HepG2 (cell line): ENCODE measurements at regions not wholly inside any gene's neighbourhood (a gene's known extent, or its start where the extent isn't known, plus 50 kb on each side); places are given as distances from the start of the nearest gene placed in this dataset.

Experiments
- ARNTL ChIP-seq: sonication (generic); formaldehyde crosslinking; IDR thresholded peaks from 2 replicates; pipeline ENCODE4 v1.4.0; 2020; ENCODE audit warnings: mild to moderate bottlenecking, missing genetic modification reagents
- RERE ChIP-seq: IDR thresholded peaks from 2 replicates; pipeline ENCODE4 v1.6.1; 2016; ENCODE audit warnings: low read depth, missing genetic modification reagents, missing compliant biosample characterization
- ZBED4 ChIP-seq: sonication (generic); formaldehyde crosslinking; IDR thresholded peaks from 2 replicates; pipeline ENCODE4 v1.4.0; 2020; ENCODE audit warnings: missing genetic modification reagents, borderline replicate concordance
- ZNF121 ChIP-seq: sonication (generic); formaldehyde crosslinking; IDR thresholded peaks from 2 replicates; pipeline ENCODE4 v1.5.0; 2020; ENCODE audit warnings: mild to moderate bottlenecking, missing genetic modification reagents
- TF ChIP-seq, protein P1 (sequence below): sonication (generic); formaldehyde crosslinking; conservative IDR thresholded peaks from 2 replicates; pipeline ENCODE4 v1.4.0; 2020; ENCODE audit warnings: missing genetic modification reagents

DNA sequence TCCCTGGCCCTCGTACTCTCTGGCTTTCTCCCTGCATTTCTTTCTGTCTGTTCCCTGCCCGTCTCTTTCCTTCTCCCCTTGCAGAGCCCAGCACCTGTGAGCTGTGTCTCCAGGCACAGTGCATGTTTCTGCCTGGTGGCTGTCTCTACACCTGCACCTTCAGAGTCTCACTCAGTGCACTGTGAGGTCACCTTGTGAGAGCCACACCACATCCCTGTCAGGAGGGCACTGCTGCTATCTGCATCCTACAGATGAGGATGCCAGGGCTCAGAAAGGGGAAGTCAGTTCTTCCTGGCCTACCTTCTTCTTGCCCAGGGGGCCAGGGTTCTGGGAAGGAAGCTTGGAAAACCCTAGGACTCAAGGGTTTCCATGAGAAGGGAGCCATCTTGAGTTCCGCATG lies 69.7 kb upstream of the NEURL1B start (continued):
- TF ChIP-seq, protein P1, sequence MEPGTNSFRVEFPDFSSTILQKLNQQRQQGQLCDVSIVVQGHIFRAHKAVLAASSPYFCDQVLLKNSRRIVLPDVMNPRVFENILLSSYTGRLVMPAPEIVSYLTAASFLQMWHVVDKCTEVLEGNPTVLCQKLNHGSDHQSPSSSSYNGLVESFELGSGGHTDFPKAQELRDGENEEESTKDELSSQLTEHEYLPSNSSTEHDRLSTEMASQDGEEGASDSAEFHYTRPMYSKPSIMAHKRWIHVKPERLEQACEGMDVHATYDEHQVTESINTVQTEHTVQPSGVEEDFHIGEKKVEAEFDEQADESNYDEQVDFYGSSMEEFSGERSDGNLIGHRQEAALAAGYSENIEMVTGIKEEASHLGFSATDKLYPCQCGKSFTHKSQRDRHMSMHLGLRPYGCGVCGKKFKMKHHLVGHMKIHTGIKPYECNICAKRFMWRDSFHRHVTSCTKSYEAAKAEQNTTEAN (CRISPR knock-in tag), result no peak
- TF ChIP-seq ZBED4, result no peak
- TF ChIP-seq RERE (CRISPR knock-in tag), result no peak
- no peak for TF ChIP-seq ZNF121
- TF ChIP-seq ARNTL (CRISPR knock-in tag), result no peak
- TF ChIP-seq, all 625 proteins: peak for 0
